IPS-NIHi7 (cell line): ENCODE measurements at regions not wholly inside any gene's neighbourhood (a gene's known extent, or its start where the extent isn't known, plus 50 kb on each side); places are given as distances from the start of the nearest gene placed in this dataset.
"Not testable (repeated sequence)": the region's sequence is repeated elsewhere in the genome, so short reads cannot be mapped to it uniquely, and the experiment has no call there.

Source experiments
- DNase-seq: peaks from one replicate; pipeline ENCODE4 v3.0.0; 2012; ENCODE audit warnings: mixed read lengths; ENCODE audit errors: extremely low spot score

GRCh38 chr9:3659647-3660046 lies 133.8 kb upstream of the RFX3 start:
- DNase-seq: no peak

GRCh38 chr9:3658964-3659363 lies 133.2 kb upstream of the RFX3 start:
- DNase-seq: no peak

GRCh38 chr9:3656224-3656623 lies 130.4 kb upstream of the RFX3 start:
- no peak for DNase-seq

GRCh38 chr9:3650994-3651622 lies 125.3 kb upstream of the RFX3 start:
- no peak for DNase-seq

- no peak for DNase-seq
Observed at GRCh38 chr9:3648722-3649246, 123.0 kb upstream of the RFX3 start.

GRCh38 chr9:3648266-3648665 lies 122.5 kb upstream of the RFX3 start:
- DNase-seq: no peak

- DNase-seq: no peak
Observed at GRCh38 chr9:3647652-3648051, 121.9 kb upstream of the RFX3 start.

- DNase-seq: no peak
Observed at GRCh38 chr9:3646226-3646625, 120.4 kb upstream of the RFX3 start.

GRCh38 chr9:3642075-3642474 lies 116.3 kb upstream of the RFX3 start:
- not testable (repeated sequence) for DNase-seq

GRCh38 chr9:3629495-3629894 lies 103.7 kb upstream of the RFX3 start:
- no peak for DNase-seq

- DNase-seq: no peak
Observed at GRCh38 chr9:3628239-3628638, 102.4 kb upstream of the RFX3 start.

GRCh38 chr9:3608011-3608410 lies 82.2 kb upstream of the RFX3 start:
- DNase-seq: no peak

GRCh38 chr9:3600672-3601071 lies 74.9 kb upstream of the RFX3 start:
- no peak for DNase-seq

- DNase-seq: no peak
Observed at GRCh38 chr9:3597792-3598191, 72.0 kb upstream of the RFX3 start.

- DNase-seq: no peak
Observed at GRCh38 chr9:3586066-3586465, 60.3 kb upstream of the RFX3 start.

- no peak for DNase-seq
Observed at GRCh38 chr9:3585606-3586005, 59.8 kb upstream of the RFX3 start.

GRCh38 chr9:3578786-3579185 lies 53.0 kb upstream of the RFX3 start:
- no peak for DNase-seq

GRCh38 chr9:3576328-3576727 lies 50.5 kb upstream of the RFX3 start:
- no peak for DNase-seq

- no peak for DNase-seq
Observed at GRCh38 chr9:3575821-3576220, 50.0 kb upstream of the RFX3 start.
